OCI-LY7 (cell line): ENCODE measurements at regions not wholly inside any gene's neighbourhood (a gene's known extent, or its start where the extent isn't known, plus 50 kb on each side); places are given as distances from the start of the nearest gene placed in this dataset.

Experiments used
- CTCF ChIP-seq: fragments of 200-600 bp; sonication (generic); conservative IDR thresholded peaks from 2 replicates; pipeline ENCODE4 v1.5.1; 2014; ENCODE audit warnings: mild to moderate bottlenecking, antibody characterized with exemption, low read length, moderate library complexity, mixed read lengths
- EZH2phosphoT487 ChIP-seq: fragments of 200-600 bp; sonication (generic); IDR thresholded peaks from 2 replicates; pipeline ENCODE4 v1.6.1; 2018; ENCODE audit warnings: low read depth, borderline replicate concordance, mild to moderate bottlenecking, mixed run types, antibody characterized with exemption, low read length, moderate library complexity, mixed read lengths

DNA sequence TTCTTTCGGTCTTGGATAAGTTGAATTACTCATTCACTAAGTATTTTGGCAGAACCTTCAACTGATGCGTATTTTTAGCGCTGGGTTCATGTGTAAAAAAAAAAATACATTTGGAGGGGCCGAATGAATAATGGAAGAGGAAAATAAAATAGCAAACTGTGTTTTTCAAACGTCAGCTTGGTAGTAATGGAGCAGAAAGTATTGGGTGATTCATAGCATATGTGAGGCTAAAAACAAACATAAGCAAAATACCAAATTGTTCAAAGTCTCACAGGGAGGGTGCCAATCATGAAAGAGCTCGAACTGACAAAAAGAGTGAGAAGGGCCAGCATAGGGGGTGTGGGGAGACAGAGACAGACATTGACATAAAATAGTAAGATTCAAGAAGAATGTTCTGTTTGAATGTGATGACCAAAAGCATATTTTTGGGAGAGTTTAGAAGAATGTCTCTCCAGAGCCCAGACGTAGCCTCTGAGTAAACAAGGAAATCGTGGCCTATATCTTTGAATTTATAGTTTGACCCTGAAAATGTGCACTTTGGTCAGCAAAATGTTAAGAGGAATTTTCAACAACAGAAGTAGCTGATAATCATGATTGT, 174.9 kb upstream of the HMHB1 start:
- TF ChIP-seq CTCF (no peak), EZH2phosphoT487 (no peak)
